Panc1 (cell line): ENCODE measurements at regions not wholly inside any gene's neighbourhood (a gene's known extent, or its start where the extent isn't known, plus 50 kb on each side); places are given as distances from the start of the nearest gene placed in this dataset.

ENCODE experiments used
- POLR2AphosphoS5 ChIP-seq: IDR thresholded peaks from 2 replicates; pipeline ENCODE4 v1.6.1; 2012; ENCODE audit warnings: mild to moderate bottlenecking, low read depth, low read length, moderate library complexity
- SIN3A ChIP-seq: IDR thresholded peaks from 2 replicates; pipeline ENCODE4 v1.6.1; 2012; ENCODE audit warnings: low read depth, mild to moderate bottlenecking, low read length, moderate library complexity, borderline replicate concordance; ENCODE audit not compliant: insufficient read depth
- TF ChIP-seq, protein P1 (sequence below): fragments of 450-650 bp; IDR thresholded peaks from 2 replicates; pipeline ENCODE4 v1.5.1; 2017; ENCODE audit warnings: mild to moderate bottlenecking
- TF ChIP-seq, protein P2 (sequence below), 2 experiments: IDR thresholded peaks; 2 replicates each; pipeline ENCODE4 v1.6.1; 2011 to 2012; ENCODE audit warnings: low read depth in 2 of 2, control low read depth in 1 of 2, low read length in 1 of 2, mild to moderate bottlenecking in 1 of 2, moderate library complexity in 1 of 2; ENCODE audit not compliant: insufficient read depth in 1 of 2

DNA sequence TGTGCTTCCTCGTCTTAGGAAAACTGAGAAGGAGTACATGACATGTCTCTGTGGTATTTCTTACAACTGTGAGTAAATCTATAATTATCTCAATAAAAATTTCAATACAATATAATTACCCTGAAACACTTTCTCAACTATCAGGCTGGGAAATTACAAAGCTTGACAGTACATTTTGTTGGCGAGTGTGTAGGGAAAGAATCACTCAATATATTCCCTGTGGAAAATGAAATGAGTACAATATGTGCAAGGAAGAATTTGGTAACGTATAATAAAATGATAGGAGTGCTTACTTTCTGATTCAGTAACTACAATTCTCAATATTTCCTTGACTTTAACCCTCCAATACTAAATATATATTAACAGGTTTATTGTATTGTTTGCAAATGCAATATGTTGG is 818.2 kb upstream of the CADM2 start:
- TF ChIP-seq, protein P1, sequence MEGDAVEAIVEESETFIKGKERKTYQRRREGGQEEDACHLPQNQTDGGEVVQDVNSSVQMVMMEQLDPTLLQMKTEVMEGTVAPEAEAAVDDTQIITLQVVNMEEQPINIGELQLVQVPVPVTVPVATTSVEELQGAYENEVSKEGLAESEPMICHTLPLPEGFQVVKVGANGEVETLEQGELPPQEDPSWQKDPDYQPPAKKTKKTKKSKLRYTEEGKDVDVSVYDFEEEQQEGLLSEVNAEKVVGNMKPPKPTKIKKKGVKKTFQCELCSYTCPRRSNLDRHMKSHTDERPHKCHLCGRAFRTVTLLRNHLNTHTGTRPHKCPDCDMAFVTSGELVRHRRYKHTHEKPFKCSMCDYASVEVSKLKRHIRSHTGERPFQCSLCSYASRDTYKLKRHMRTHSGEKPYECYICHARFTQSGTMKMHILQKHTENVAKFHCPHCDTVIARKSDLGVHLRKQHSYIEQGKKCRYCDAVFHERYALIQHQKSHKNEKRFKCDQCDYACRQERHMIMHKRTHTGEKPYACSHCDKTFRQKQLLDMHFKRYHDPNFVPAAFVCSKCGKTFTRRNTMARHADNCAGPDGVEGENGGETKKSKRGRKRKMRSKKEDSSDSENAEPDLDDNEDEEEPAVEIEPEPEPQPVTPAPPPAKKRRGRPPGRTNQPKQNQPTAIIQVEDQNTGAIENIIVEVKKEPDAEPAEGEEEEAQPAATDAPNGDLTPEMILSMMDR = no peak
- TF ChIP-seq POLR2AphosphoS5 (no peak), SIN3A (no peak)
- TF ChIP-seq, protein P2, sequence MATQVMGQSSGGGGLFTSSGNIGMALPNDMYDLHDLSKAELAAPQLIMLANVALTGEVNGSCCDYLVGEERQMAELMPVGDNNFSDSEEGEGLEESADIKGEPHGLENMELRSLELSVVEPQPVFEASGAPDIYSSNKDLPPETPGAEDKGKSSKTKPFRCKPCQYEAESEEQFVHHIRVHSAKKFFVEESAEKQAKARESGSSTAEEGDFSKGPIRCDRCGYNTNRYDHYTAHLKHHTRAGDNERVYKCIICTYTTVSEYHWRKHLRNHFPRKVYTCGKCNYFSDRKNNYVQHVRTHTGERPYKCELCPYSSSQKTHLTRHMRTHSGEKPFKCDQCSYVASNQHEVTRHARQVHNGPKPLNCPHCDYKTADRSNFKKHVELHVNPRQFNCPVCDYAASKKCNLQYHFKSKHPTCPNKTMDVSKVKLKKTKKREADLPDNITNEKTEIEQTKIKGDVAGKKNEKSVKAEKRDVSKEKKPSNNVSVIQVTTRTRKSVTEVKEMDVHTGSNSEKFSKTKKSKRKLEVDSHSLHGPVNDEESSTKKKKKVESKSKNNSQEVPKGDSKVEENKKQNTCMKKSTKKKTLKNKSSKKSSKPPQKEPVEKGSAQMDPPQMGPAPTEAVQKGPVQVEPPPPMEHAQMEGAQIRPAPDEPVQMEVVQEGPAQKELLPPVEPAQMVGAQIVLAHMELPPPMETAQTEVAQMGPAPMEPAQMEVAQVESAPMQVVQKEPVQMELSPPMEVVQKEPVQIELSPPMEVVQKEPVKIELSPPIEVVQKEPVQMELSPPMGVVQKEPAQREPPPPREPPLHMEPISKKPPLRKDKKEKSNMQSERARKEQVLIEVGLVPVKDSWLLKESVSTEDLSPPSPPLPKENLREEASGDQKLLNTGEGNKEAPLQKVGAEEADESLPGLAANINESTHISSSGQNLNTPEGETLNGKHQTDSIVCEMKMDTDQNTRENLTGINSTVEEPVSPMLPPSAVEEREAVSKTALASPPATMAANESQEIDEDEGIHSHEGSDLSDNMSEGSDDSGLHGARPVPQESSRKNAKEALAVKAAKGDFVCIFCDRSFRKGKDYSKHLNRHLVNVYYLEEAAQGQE (IDR thresholded peaks at IDR 0.05; ENCODE audit: insufficient read depth in 1 of 2, low read depth in 2 of 2, low read length in 1 of 2) = no peak
